H9 (cell line): ENCODE measurements at regions not wholly inside any gene's neighbourhood (a gene's known extent, or its start where the extent isn't known, plus 50 kb on each side); places are given as distances from the start of the nearest gene placed in this dataset.

Experiments
- DNase-seq: peaks from one replicate; pipeline ENCODE4 v3.0.0-alpha.2; 2017
- H2AFZ ChIP-seq: one replicate; pipeline ENCODE4 v1.6.1; 2013; ENCODE audit warnings: mild to moderate bottlenecking, low read length, control low read depth, moderate library complexity
- H2AK5ac ChIP-seq: 2 replicates; pipeline ENCODE4 v1.6.1; 2013; ENCODE audit warnings: low read length, control low read depth, mixed read lengths; ENCODE audit not compliant: insufficient read length
- H2BK120ac ChIP-seq: one replicate; pipeline ENCODE4 v1.6.1; 2013; ENCODE audit warnings: low read depth, mild to moderate bottlenecking, low read length, control low read depth, inconsistent platforms; ENCODE audit not compliant: poor library complexity, severe bottlenecking
- H2BK12ac ChIP-seq: 2 replicates; pipeline ENCODE4 v1.6.1; 2013; ENCODE audit warnings: low read length, control low read depth, mixed read lengths, low read depth; ENCODE audit not compliant: insufficient read length
- H2BK15ac ChIP-seq: 2 replicates; pipeline ENCODE4 v1.6.1; 2013; ENCODE audit warnings: low read depth, low read length, control low read depth
- H2BK20ac ChIP-seq: one replicate; pipeline ENCODE4 v1.6.1; 2013; ENCODE audit warnings: low read depth, mild to moderate bottlenecking, low read length, control low read depth, inconsistent platforms; ENCODE audit not compliant: poor library complexity, severe bottlenecking
- H2BK5ac ChIP-seq: 2 replicates; pipeline ENCODE4 v1.6.1; 2013; ENCODE audit warnings: low read length, control low read depth, mixed read lengths; ENCODE audit not compliant: insufficient read length
- H3K14ac ChIP-seq: 2 replicates; pipeline ENCODE4 v1.6.1; 2013; ENCODE audit warnings: low read length, control low read depth; ENCODE audit not compliant: insufficient read depth
- H3K18ac ChIP-seq: 2 replicates; pipeline ENCODE4 v1.6.1; 2013; ENCODE audit warnings: low read depth, mild to moderate bottlenecking, mixed read lengths, low read length, control low read depth; ENCODE audit not compliant: insufficient read length
- H3K23ac ChIP-seq: 2 replicates; pipeline ENCODE4 v1.6.1; 2013; ENCODE audit warnings: low read length, control low read depth, mixed read lengths, low read depth; ENCODE audit not compliant: insufficient read length
- H3K23me2 ChIP-seq: 2 replicates; pipeline ENCODE4 v1.6.1; 2013; ENCODE audit warnings: low read depth, mild to moderate bottlenecking, mixed read lengths, low read length, control low read depth; ENCODE audit not compliant: insufficient read length, poor library complexity, severe bottlenecking
- H3K27ac ChIP-seq: 2 replicates; pipeline ENCODE4 v1.5.1; 2013; ENCODE audit warnings: low read length, control low read depth, mixed read lengths, low read depth; ENCODE audit not compliant: insufficient read length
- H3K27me3 ChIP-seq: 2 replicates; pipeline ENCODE4 v1.6.1; 2013; ENCODE audit warnings: low read length, control low read depth, inconsistent platforms; ENCODE audit not compliant: insufficient read depth
- H3K4ac ChIP-seq: 2 replicates; pipeline ENCODE4 v1.6.1; 2013; ENCODE audit warnings: low read depth, mild to moderate bottlenecking, control low read depth, inconsistent platforms, low read length, moderate library complexity
- H3K4me1 ChIP-seq: 2 replicates; pipeline ENCODE4 v1.6.1; 2013; ENCODE audit warnings: low read length, control low read depth, inconsistent platforms; ENCODE audit not compliant: insufficient read depth
- H3K4me2 ChIP-seq: 2 replicates; pipeline ENCODE4 v1.6.1; 2013; ENCODE audit warnings: low read length, control low read depth, mixed read lengths; ENCODE audit not compliant: insufficient read length, insufficient read depth
- H3K56ac ChIP-seq: 2 replicates; pipeline ENCODE4 v1.6.1; 2013; ENCODE audit warnings: low read depth, mild to moderate bottlenecking, mixed read lengths, low read length, control low read depth; ENCODE audit not compliant: insufficient read length
- H3K79me1 ChIP-seq: 2 replicates; pipeline ENCODE4 v1.6.1; 2013; ENCODE audit warnings: low read depth, mild to moderate bottlenecking, moderate library complexity, low read length, control low read depth, inconsistent platforms; ENCODE audit not compliant: insufficient read depth, poor library complexity, severe bottlenecking
- H3K79me2 ChIP-seq: 2 replicates; pipeline ENCODE4 v1.6.1; 2013; ENCODE audit warnings: low read length, control low read depth, inconsistent platforms; ENCODE audit not compliant: insufficient read depth
- H3K9ac ChIP-seq: 2 replicates; pipeline ENCODE4 v1.6.1; 2013; ENCODE audit warnings: low read length, control low read depth, mixed read lengths; ENCODE audit not compliant: insufficient read length; ENCODE audit errors: extremely low read depth
- H3K9me3 ChIP-seq: one replicate; pipeline ENCODE4 v1.6.1; 2013; ENCODE audit warnings: low read depth, low read length, inconsistent platforms; ENCODE audit not compliant: control insufficient read depth
- H3T11ph ChIP-seq: one replicate; pipeline ENCODE4 v1.6.1; 2013; ENCODE audit warnings: mild to moderate bottlenecking, low read length, control low read depth, inconsistent platforms
- H4K20me1 ChIP-seq: one replicate; pipeline ENCODE4 v1.6.1; 2013; ENCODE audit not compliant: control insufficient read depth, insufficient read length, insufficient read depth
- H4K5ac ChIP-seq: 2 replicates; pipeline ENCODE4 v1.6.1; 2013; ENCODE audit warnings: low read depth, mild to moderate bottlenecking, mixed read lengths, low read length, control low read depth; ENCODE audit not compliant: insufficient read length
- H4K8ac ChIP-seq: replicated peaks from 2 replicates; pipeline ENCODE4 v1.6.1; 2013; ENCODE audit warnings: low read length, control low read depth, mixed read lengths, low read depth; ENCODE audit not compliant: insufficient read length
- H4K91ac ChIP-seq: 2 replicates; pipeline ENCODE4 v1.6.1; 2013; ENCODE audit warnings: low read depth, mild to moderate bottlenecking, moderate library complexity, mixed read lengths, low read length, control low read depth; ENCODE audit not compliant: insufficient read length
- H3K27ac Mint-ChIP-seq, 3 experiments: 2 replicates in 2 of 3; 3 replicates in 1 of 3; pipeline ENCODE4 v1.8.0; 2020 to 2021; ENCODE audit warnings: mixed read lengths in 3 of 3, mild to moderate bottlenecking in 1 of 3, moderate library complexity in 1 of 3
- H3K27me3 Mint-ChIP-seq: 2 replicates; pipeline ENCODE4 v1.8.0; 2021; ENCODE audit warnings: low read depth, mild to moderate bottlenecking, moderate library complexity, mixed read lengths
- H3K36me3 Mint-ChIP-seq, 3 experiments: 2 replicates in 2 of 3; 3 replicates in 1 of 3; pipeline ENCODE4 v1.8.0; 2020 to 2021; ENCODE audit warnings: low read depth in 3 of 3, mixed read lengths in 3 of 3; ENCODE audit not compliant: insufficient read depth in 1 of 3
- H3K4me1 Mint-ChIP-seq, 2 experiments: 2 replicates each; pipeline ENCODE4 v1.8.0; 2020; ENCODE audit warnings: mixed read lengths in 2 of 2
- H3K4me3 Mint-ChIP-seq, 2 experiments: 2 replicates in 1 of 2; 3 replicates in 1 of 2; pipeline ENCODE4 v1.8.0; 2020 to 2021; ENCODE audit warnings: mild to moderate bottlenecking in 2 of 2, mixed read lengths in 2 of 2, moderate library complexity in 1 of 2
- H3K9me3 Mint-ChIP-seq, 2 experiments: 2 replicates in 1 of 2; 3 replicates in 1 of 2; pipeline ENCODE4 v1.8.0; 2020; ENCODE audit warnings: mild to moderate bottlenecking in 2 of 2, mixed read lengths in 2 of 2, moderate library complexity in 1 of 2
- WGBS: extraction: QIAGEN DNeasy Blood & Tissue Kit; methylation state at CpG from one replicate; pipeline ENCODE4 v1.1.7; 2013; ENCODE audit warnings: missing lambda C conversion rate, low lambda C conversion rate, mixed read lengths; ENCODE audit not compliant: insufficient read length; ENCODE audit errors: extremely low coverage; 5-methylcytosine and 5-hydroxymethylcytosine counted together
- TF ChIP-seq, protein P1 (sequence below): fragments of 200-600 bp; sonication (generic); conservative IDR thresholded peaks from 3 replicates; pipeline ENCODE4 v1.8.0; 2021; ENCODE audit warnings: antibody characterized with exemption, mild to moderate bottlenecking

DNA sequence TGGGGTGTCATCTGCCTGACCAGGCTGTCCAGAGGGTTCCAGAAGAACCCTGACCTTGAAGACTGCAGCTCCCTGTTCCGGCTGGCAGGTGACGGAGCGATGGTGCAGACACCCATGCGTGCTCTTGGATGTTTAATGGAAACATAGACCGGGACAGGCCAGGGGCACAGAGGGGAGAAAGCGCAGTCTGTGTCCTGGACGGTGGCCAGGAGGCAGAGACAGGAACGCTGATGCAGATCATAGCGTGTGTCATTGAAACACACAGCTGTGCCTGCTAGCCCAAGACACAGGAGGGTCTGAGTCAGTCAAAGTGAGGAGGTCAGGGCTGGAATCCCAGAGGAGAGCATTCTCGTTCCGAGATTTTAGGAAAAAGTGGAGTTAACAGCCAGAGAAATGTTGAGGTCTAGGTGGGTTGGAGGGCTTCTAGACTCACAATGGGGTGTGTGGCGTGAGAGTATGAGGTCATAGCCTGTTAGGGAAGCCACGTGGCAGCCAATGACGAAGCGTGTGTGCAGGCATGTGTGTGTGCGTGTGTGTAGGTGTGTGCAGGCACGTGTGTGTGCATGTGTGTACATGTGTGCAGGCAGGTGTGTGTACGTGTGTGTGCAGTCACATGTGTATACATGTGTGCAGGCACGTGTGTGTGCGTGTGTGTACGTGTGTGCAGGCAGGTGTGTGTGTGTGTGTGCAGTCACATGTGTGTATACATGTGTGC is 167.0 kb downstream of the ERMARD start:
- no peak overlapping the region for H3K23ac ChIP-seq

More for the DNA sequence above, 167.0 kb downstream of the ERMARD start:
- Histone ChIP-seq H3K4ac (no peak overlapping the region), H4K5ac (no peak overlapping the region), H3K9me3 (no peaks in the 10 kb centered on the region), H3T11ph (no peak overlapping the region), H2AK5ac (no peak overlapping the region), H2BK12ac (no peak overlapping the region), H2BK5ac (no peak overlapping the region), H3K56ac (no peak overlapping the region), H3K18ac (no peak overlapping the region), H3K9ac (no peak overlapping the region), H4K8ac (no peak overlapping the region), H3K79me2 (no peaks in the 10 kb centered on the region), H2BK15ac (no peak overlapping the region), H3K27ac (no peak overlapping the region), H4K91ac (no peak overlapping the region), H3K4me1 (no peaks in the 10 kb centered on the region), H2BK20ac (no peak overlapping the region), H2BK120ac (no peak overlapping the region), H4K20me1 (no peaks in the 10 kb centered on the region), H3K27me3 (no peaks in the 10 kb centered on the region), H2AFZ (no peak overlapping the region), H3K14ac (no peak overlapping the region), H3K23me2 (no peaks in the 10 kb centered on the region), H3K79me1 (no peaks in the 10 kb centered on the region), H3K4me2 (no peak overlapping the region)
- no peak for DNase-seq
- Mint-ChIP-seq H3K27ac (no peak overlapping the region; a peak in 2 of 7 replicates), H3K4me3 (no peak overlapping the region; a peak in 1 of 5 replicates), H3K36me3 (no peaks in the 10 kb centered on the region), H3K27me3 (peaks cover 1% of the 10 kb centered on the region; the same call in 1 of the 2 replicates), H3K4me1 (peaks cover 3 to 5% of the 10 kb centered on the region in 2 experiments), H3K9me3 (peaks cover 3 to 8% of the 10 kb centered on the region in 2 experiments; a peak in 3 of 5 replicates)
- no CpG with 5 or more reads among the region's 21 CpGs for WGBS
- TF ChIP-seq, protein P1, sequence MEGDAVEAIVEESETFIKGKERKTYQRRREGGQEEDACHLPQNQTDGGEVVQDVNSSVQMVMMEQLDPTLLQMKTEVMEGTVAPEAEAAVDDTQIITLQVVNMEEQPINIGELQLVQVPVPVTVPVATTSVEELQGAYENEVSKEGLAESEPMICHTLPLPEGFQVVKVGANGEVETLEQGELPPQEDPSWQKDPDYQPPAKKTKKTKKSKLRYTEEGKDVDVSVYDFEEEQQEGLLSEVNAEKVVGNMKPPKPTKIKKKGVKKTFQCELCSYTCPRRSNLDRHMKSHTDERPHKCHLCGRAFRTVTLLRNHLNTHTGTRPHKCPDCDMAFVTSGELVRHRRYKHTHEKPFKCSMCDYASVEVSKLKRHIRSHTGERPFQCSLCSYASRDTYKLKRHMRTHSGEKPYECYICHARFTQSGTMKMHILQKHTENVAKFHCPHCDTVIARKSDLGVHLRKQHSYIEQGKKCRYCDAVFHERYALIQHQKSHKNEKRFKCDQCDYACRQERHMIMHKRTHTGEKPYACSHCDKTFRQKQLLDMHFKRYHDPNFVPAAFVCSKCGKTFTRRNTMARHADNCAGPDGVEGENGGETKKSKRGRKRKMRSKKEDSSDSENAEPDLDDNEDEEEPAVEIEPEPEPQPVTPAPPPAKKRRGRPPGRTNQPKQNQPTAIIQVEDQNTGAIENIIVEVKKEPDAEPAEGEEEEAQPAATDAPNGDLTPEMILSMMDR: no peak
